ENCODE measurements at regions not wholly inside any gene's neighbourhood (a gene's known extent, or its start where the extent isn't known, plus 50 kb on each side); places are given as distances from the start of the nearest gene placed in this dataset.
"Not testable (repeated sequence)": the region's sequence is repeated elsewhere in the genome, so short reads cannot be mapped to it uniquely, and the experiment has no call there.

GRCh38 chr7:142579946-142580345 lies 169.3 kb upstream of the PRSS1 start:
- TF ChIP-seq CTCF (IDR thresholded peaks at IDR 0.05): no peak
- Histone ChIP-seq H3K4me1 (ENCODE audit: control insufficient read depth in 1 of 2, insufficient read depth in 1 of 2, low read depth in 1 of 2, low read length in 1 of 2) (peaks cover 7 to 10% of the 10 kb centered on the region in 2 experiments), H3K4me3 (ENCODE audit: low read depth in 1 of 2, low read length in 1 of 2) (no peak overlapping the region), H3K9me3 (no peaks in the 10 kb centered on the region), H3K36me3 (no peaks in the 10 kb centered on the region), H3K27me3 (no peaks in the 10 kb centered on the region), H3K27ac (no peak overlapping the region)

GRCh38 chr7:142575351-142575750 lies 173.9 kb upstream of the PRSS1 start:
- H3K9me3 ChIP-seq; H3K4me3 ChIP-seq (ENCODE audit: low read depth in 1 of 2, low read length in 1 of 2); H3K36me3 ChIP-seq; H3K27ac ChIP-seq; H3K27me3 ChIP-seq; H3K4me1 ChIP-seq (ENCODE audit: control insufficient read depth in 1 of 2, insufficient read depth in 1 of 2, low read depth in 1 of 2, low read length in 1 of 2): not testable (repeated sequence)

GRCh38 chr7:142571581-142571980 lies 177.7 kb upstream of the PRSS1 start:
- no peaks in the 10 kb centered on the region for H3K9me3 ChIP-seq
- H3K4me1 ChIP-seq (ENCODE audit: control insufficient read depth in 1 of 2, insufficient read depth in 1 of 2, low read depth in 1 of 2, low read length in 1 of 2): peaks cover 3 to 10% of the 10 kb centered on the region in 2 experiments
- no peaks in the 10 kb centered on the region for H3K27me3 ChIP-seq
- no peak for TF ChIP-seq CTCF (IDR thresholded peaks at IDR 0.05)
- no peaks in the 10 kb centered on the region for H3K36me3 ChIP-seq
- no peak overlapping the region for H3K27ac ChIP-seq
- H3K4me3 ChIP-seq (ENCODE audit: low read depth in 1 of 2, low read length in 1 of 2): no peak overlapping the region

GRCh38 chr7:142569851-142570250 lies 179.4 kb upstream of the PRSS1 start:
- no peak for TF ChIP-seq CTCF (IDR thresholded peaks at IDR 0.05)
- Histone ChIP-seq H3K27me3 (no peaks in the 10 kb centered on the region), H3K36me3 (no peaks in the 10 kb centered on the region), H3K27ac (no peak overlapping the region), H3K4me3 (ENCODE audit: low read depth in 1 of 2, low read length in 1 of 2) (no peak overlapping the region), H3K9me3 (no peaks in the 10 kb centered on the region), H3K4me1 (ENCODE audit: control insufficient read depth in 1 of 2, insufficient read depth in 1 of 2, low read depth in 1 of 2, low read length in 1 of 2) (peaks cover 13 to 20% of the 10 kb centered on the region in 2 experiments)

GRCh38 chr7:142568435-142569097 lies 180.7 kb upstream of the PRSS1 start:
- no peak overlapping the region for H3K4me3 ChIP-seq (ENCODE audit: low read depth in 1 of 2, low read length in 1 of 2)
- H3K9me3 ChIP-seq: no peaks in the 10 kb centered on the region
- no peak overlapping the region for H3K27ac ChIP-seq
- peaks cover 20 to 30% of the 10 kb centered on the region in 2 experiments for H3K4me1 ChIP-seq (ENCODE audit: control insufficient read depth in 1 of 2, insufficient read depth in 1 of 2, low read depth in 1 of 2, low read length in 1 of 2)
- H3K27me3 ChIP-seq: no peaks in the 10 kb centered on the region
- TF ChIP-seq CTCF (IDR thresholded peaks at IDR 0.05): no peak
- H3K36me3 ChIP-seq: no peaks in the 10 kb centered on the region

- H3K36me3 ChIP-seq: no peaks in the 10 kb centered on the region
- peaks cover 31 to 41% of the 10 kb centered on the region in 2 experiments for H3K4me1 ChIP-seq (ENCODE audit: control insufficient read depth in 1 of 2, insufficient read depth in 1 of 2, low read depth in 1 of 2, low read length in 1 of 2)
- no peaks in the 10 kb centered on the region for H3K27me3 ChIP-seq
- TF ChIP-seq CTCF (IDR thresholded peaks at IDR 0.05): no peak
- H3K9me3 ChIP-seq: no peaks in the 10 kb centered on the region
- no peak overlapping the region for H3K27ac ChIP-seq
- H3K4me3 ChIP-seq (ENCODE audit: low read depth in 1 of 2, low read length in 1 of 2): no peak overlapping the region
Observed at GRCh38 chr7:142567201-142568075, 181.8 kb upstream of the PRSS1 start.

All from neutrophil (primary cell).